ENCODE measurements at regions not wholly inside any gene's neighbourhood (a gene's known extent, or its start where the extent isn't known, plus 50 kb on each side); places are given as distances from the start of the nearest gene placed in this dataset.

- TF ChIP-seq CTCF (IDR thresholded peaks at IDR 0.05 in 4 of 5, conservative IDR thresholded peaks at IDR 0.05 in 1 of 5), result no peak
- no peak for TF ChIP-seq POLR2A (IDR thresholded peaks at IDR 0.05)
Measured at GRCh38 chr12:25682421-25682820, 129.3 kb upstream of the LMNTD1 start.

Data from gastrocnemius medialis (tissue), 4 donors.